Testis (tissue), 2 donors: ENCODE measurements at regions not wholly inside any gene's neighbourhood (a gene's known extent, or its start where the extent isn't known, plus 50 kb on each side); places are given as distances from the start of the nearest gene placed in this dataset.

ENCODE experiments used
- POLR2A ChIP-seq: fragments of 450-650 bp; IDR thresholded peaks from one replicate; pipeline ENCODE4 v1.6.1; 2017; ENCODE audit warnings: antibody characterized with exemption, mild to moderate bottlenecking, moderate library complexity
- TF ChIP-seq, protein P1 (sequence below), 3 experiments: fragments of 450-650 bp in 2 of 3; fragments of 200-600 bp in 1 of 3; sonication (generic) in 1 of 3; IDR thresholded peaks; one replicate each; pipeline ENCODE4 v1.5.1; 2016 to 2019; ENCODE audit warnings: antibody characterized with exemption in 3 of 3, mild to moderate bottlenecking in 2 of 3, moderate library complexity in 1 of 3

DNA sequence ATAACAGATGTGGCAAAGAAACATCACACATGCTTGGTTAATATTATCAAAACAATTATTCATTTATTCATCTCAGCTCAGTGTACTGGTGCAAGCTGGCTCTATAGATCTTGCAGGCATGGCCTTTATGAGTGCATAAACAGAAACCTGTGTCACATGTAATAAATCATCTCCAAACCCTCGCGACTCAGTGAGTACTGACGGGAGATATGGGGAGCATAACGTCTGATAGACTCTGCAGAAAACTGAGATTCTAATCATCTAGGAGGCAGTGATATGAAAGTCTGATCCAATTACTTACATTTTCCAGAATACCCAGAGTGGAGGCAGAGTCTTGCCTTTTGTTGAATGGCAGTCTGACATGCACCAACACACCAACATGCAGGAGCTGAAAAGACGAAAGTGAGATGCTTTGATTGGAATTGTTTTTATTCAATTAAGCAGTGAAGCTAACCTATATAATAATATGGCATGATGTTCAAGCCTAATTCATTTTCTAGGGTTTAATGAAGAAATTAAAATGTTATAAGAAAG is 416.8 kb downstream of the RNF144A start:
- TF ChIP-seq, protein P1, sequence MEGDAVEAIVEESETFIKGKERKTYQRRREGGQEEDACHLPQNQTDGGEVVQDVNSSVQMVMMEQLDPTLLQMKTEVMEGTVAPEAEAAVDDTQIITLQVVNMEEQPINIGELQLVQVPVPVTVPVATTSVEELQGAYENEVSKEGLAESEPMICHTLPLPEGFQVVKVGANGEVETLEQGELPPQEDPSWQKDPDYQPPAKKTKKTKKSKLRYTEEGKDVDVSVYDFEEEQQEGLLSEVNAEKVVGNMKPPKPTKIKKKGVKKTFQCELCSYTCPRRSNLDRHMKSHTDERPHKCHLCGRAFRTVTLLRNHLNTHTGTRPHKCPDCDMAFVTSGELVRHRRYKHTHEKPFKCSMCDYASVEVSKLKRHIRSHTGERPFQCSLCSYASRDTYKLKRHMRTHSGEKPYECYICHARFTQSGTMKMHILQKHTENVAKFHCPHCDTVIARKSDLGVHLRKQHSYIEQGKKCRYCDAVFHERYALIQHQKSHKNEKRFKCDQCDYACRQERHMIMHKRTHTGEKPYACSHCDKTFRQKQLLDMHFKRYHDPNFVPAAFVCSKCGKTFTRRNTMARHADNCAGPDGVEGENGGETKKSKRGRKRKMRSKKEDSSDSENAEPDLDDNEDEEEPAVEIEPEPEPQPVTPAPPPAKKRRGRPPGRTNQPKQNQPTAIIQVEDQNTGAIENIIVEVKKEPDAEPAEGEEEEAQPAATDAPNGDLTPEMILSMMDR (IDR thresholded peaks at IDR 0.05), result no peak
- no peak for TF ChIP-seq POLR2A
